ENCODE measurements at regions not wholly inside any gene's neighbourhood (a gene's known extent, or its start where the extent isn't known, plus 50 kb on each side); places are given as distances from the start of the nearest gene placed in this dataset.

DNA sequence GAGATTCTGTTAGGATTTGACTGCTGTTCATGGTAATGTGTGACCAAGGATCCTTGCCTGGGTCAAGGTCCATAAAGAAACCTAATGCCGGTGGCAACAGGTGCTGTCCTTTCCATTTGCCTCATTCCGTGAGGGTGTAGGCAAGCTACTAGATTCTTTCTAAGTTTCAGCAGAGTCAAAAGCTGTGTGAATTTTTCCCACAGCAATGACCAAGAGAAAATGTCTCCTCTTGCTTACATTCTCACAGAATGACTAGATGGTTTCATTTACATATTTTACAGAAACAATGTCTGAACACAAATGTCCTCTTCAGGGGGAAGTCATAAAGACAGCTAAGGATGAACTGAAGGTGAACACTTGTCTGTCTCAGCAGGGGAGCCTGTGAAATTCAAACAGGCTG is 75.3 kb upstream of the SV2C start:
- Mint-ChIP-seq H3K27me3 (ENCODE audit: low read depth in 3 of 3) (peaks cover 2 to 16% (median 7%) of the 10 kb centered on the region in 3 donors), H3K36me3 (no peaks in the 10 kb centered on the region), H3K4me3 (no peak overlapping the region), H3K4me1 (no peaks in the 10 kb centered on the region), H3K9me3 (peaks cover 0 to 8% (median 3%) of the 10 kb centered on the region in 7 donors), H3K27ac (no peak overlapping the region)
- intact Hi-C loops (cut with micrococcal nuclease), result no loop called here
- H3K9ac ChIP-seq (ENCODE audit: insufficient read depth, low read length, poor library complexity, severe bottlenecking), result no peak overlapping the region
- no peaks in the 10 kb centered on the region for H3K36me3 ChIP-seq (replicated peaks in 1 of 2; ENCODE audit: control insufficient read depth in 1 of 2, insufficient read depth in 2 of 2, low read length in 2 of 2)
- no peaks in the 10 kb centered on the region for H3K9me3 ChIP-seq (replicated peaks in 1 of 2; ENCODE audit: control insufficient read depth in 1 of 2, insufficient read depth in 1 of 2, low read length in 2 of 2)
- no peak overlapping the region for H3K27ac ChIP-seq (ENCODE audit: low read depth in 1 of 2, low read length in 2 of 2)
- no peak for DNase-seq
- H3K79me2 ChIP-seq (ENCODE audit: insufficient read depth, low read length), result no peaks in the 10 kb centered on the region
- H3K4me1 ChIP-seq (ENCODE audit: control insufficient read depth in 1 of 2, insufficient read depth in 2 of 2, low read length in 2 of 2), result no peaks in the 10 kb centered on the region
- no peak overlapping the region for H3K4me2 ChIP-seq (replicated peaks; ENCODE audit: extremely low read depth, low read length, poor library complexity, severe bottlenecking)
- no peak overlapping the region for H2AFZ ChIP-seq (ENCODE audit: insufficient read depth, low read depth, low read length, poor library complexity, severe bottlenecking)
- no peak overlapping the region for H3K4me3 ChIP-seq (replicated peaks in 1 of 3; ENCODE audit: low read depth in 2 of 3, low read length in 3 of 3)
- 100% methylated on average over 2 of the region's 2 CpGs for WGBS (ENCODE audit: insufficient coverage)
- H3K27me3 ChIP-seq (ENCODE audit: control insufficient read depth in 2 of 2, insufficient read depth in 2 of 2, low read length in 2 of 2), result peaks cover 0 to 2% of the 10 kb centered on the region in 2 donors
- no peaks in the 10 kb centered on the region for H4K20me1 ChIP-seq (ENCODE audit: insufficient read depth, low read length)
- TF ChIP-seq, protein P1, sequence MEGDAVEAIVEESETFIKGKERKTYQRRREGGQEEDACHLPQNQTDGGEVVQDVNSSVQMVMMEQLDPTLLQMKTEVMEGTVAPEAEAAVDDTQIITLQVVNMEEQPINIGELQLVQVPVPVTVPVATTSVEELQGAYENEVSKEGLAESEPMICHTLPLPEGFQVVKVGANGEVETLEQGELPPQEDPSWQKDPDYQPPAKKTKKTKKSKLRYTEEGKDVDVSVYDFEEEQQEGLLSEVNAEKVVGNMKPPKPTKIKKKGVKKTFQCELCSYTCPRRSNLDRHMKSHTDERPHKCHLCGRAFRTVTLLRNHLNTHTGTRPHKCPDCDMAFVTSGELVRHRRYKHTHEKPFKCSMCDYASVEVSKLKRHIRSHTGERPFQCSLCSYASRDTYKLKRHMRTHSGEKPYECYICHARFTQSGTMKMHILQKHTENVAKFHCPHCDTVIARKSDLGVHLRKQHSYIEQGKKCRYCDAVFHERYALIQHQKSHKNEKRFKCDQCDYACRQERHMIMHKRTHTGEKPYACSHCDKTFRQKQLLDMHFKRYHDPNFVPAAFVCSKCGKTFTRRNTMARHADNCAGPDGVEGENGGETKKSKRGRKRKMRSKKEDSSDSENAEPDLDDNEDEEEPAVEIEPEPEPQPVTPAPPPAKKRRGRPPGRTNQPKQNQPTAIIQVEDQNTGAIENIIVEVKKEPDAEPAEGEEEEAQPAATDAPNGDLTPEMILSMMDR (IDR thresholded peaks at IDR 0.05), result no peak

DNA sequence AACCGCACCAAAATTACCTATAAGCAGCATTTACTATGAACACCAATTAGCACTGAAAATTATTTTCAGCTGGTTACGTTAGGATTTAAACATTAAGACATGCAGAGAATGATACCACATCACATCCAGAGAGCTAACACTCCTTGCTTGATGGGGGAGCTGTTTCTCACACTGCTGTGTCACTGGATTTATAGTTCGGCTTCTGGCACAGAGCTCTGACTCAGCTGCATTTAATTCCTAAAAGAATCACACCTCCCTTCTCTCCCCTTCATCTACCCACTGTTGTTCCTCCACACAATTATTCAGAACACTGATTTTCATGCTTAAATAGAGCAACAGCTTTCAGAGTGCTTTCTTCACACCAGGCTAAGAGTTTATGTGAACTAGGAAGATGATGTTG is 82.6 kb upstream of the SV2C start:
- H3K4me1 ChIP-seq (ENCODE audit: control insufficient read depth in 1 of 2, insufficient read depth in 2 of 2, low read length in 2 of 2), result no peaks in the 10 kb centered on the region
- H2AFZ ChIP-seq (ENCODE audit: insufficient read depth, low read depth, low read length, poor library complexity, severe bottlenecking), result no peak overlapping the region
- intact Hi-C loops (cut with micrococcal nuclease), result no loop called here
- TF ChIP-seq, protein P1 (IDR thresholded peaks at IDR 0.05), result no peak
- H3K4me3 ChIP-seq (replicated peaks in 1 of 3; ENCODE audit: low read depth in 2 of 3, low read length in 3 of 3), result no peak overlapping the region
- no peaks in the 10 kb centered on the region for H3K79me2 ChIP-seq (ENCODE audit: insufficient read depth, low read length)
- H3K4me3 Mint-ChIP-seq, result no peak overlapping the region
- no peaks in the 10 kb centered on the region for H3K27me3 ChIP-seq (ENCODE audit: control insufficient read depth in 2 of 2, insufficient read depth in 2 of 2, low read length in 2 of 2)
- no peak overlapping the region for H3K9ac ChIP-seq (ENCODE audit: insufficient read depth, low read length, poor library complexity, severe bottlenecking)
- peaks cover 9 to 29% (median 15%) of the 10 kb centered on the region in 7 donors for H3K9me3 Mint-ChIP-seq
- H3K36me3 ChIP-seq (replicated peaks in 1 of 2; ENCODE audit: control insufficient read depth in 1 of 2, insufficient read depth in 2 of 2, low read length in 2 of 2), result no peaks in the 10 kb centered on the region
- H3K27ac Mint-ChIP-seq, result no peak overlapping the region
- peaks cover 3 to 6% of the 10 kb centered on the region in 2 donors for H3K9me3 ChIP-seq (replicated peaks in 1 of 2; ENCODE audit: control insufficient read depth in 1 of 2, insufficient read depth in 1 of 2, low read length in 2 of 2)
- 100% methylated on average over 1 of the region's 3 CpGs for WGBS (ENCODE audit: insufficient coverage)
- no peak for DNase-seq
- H3K36me3 Mint-ChIP-seq, result no peaks in the 10 kb centered on the region
- H3K27me3 Mint-ChIP-seq (ENCODE audit: low read depth in 3 of 3), result peaks cover 0 to 7% (median 2%) of the 10 kb centered on the region in 3 donors
- no peak overlapping the region for H3K4me2 ChIP-seq (replicated peaks; ENCODE audit: extremely low read depth, low read length, poor library complexity, severe bottlenecking)
- no peak overlapping the region for H3K27ac ChIP-seq (ENCODE audit: low read depth in 1 of 2, low read length in 2 of 2)
- H3K4me1 Mint-ChIP-seq, result no peaks in the 10 kb centered on the region
- H4K20me1 ChIP-seq (ENCODE audit: insufficient read depth, low read length), result no peaks in the 10 kb centered on the region
